Prostate gland (tissue), 2 donors: ENCODE measurements at regions not wholly inside any gene's neighbourhood (a gene's known extent, or its start where the extent isn't known, plus 50 kb on each side); places are given as distances from the start of the nearest gene placed in this dataset.

Source experiments
- CTCF ChIP-seq, 4 experiments: fragments of 200-600 bp in 2 of 4; fragments of 450-650 bp in 2 of 4; sonication (generic) in 2 of 4; IDR thresholded peaks; 1 replicate in 3 of 4; 2 replicates in 1 of 4; pipeline ENCODE4 v1.5.1; 2016 to 2019; ENCODE audit warnings: antibody characterized with exemption in 4 of 4, mild to moderate bottlenecking in 2 of 4, moderate library complexity in 2 of 4
- POLR2A ChIP-seq: fragments of 450-650 bp; IDR thresholded peaks from one replicate; pipeline ENCODE4 v1.6.1; 2016; ENCODE audit warnings: antibody characterized with exemption, mild to moderate bottlenecking

- TF ChIP-seq CTCF (IDR thresholded peaks at IDR 0.05): no peak
- no peak for TF ChIP-seq POLR2A
Measured at GRCh38 chr4:178255172-178255571, 812.9 kb upstream of the AGA start.
